ENCODE measurements at regions not wholly inside any gene's neighbourhood (a gene's known extent, or its start where the extent isn't known, plus 50 kb on each side); places are given as distances from the start of the nearest gene placed in this dataset.

GRCh38 chr5:73286896-73287295 is 113.9 kb downstream of the TMEM174 start:
- DNase-seq, result no peak

DNA sequence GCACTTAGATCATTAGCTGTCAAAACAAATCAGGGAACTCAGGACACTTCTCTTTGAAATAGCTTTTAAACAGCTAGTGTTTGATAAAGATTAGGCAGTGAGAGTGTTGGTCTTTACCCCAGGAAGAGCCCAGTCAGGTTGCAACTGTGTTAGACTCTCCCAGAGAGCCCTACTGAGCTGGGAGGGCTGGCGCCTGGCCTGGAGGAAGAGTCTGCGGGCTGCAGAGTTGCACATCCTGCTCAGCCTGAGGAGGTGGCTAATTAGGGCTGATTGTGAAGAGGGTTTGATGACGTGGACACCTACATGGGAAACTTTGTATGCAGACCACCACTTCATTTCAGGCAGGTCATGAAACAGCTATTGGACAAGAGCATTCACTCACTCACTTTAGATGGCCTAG is 112.0 kb downstream of the TMEM174 start:
- DNase-seq, result no peak

DNA sequence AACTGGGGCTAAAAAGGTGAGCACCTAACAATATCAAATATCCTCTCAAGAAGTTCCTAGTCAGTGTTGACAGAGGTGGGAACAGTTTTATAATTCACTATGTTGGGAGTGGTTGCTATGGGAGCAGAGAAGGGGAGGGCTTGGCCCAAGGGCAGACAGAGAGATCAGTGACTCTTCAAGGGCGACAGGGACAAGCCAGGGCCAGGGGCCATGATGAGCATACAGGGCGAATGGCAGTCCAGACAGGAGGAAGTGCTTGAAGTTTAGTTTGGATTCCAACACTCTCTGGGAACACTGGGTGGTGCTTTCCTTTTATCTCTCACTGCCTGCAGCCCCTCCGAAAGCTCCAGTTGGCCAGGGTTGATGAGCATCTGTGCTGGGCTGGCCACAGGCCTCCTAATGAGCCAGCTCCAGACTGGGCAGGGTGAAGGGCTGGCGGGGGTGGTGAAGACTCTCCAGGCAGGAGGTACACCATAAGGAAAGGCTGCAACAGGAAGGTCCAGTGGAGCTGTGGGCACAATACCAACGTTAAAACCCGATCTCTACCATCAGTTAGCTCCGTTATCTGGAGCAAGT is 111.3 kb downstream of the TMEM174 start:
- no peak for DNase-seq

GRCh38 chr5:73282923-73283322 is 109.9 kb downstream of the TMEM174 start:
- no peak for DNase-seq

DNA sequence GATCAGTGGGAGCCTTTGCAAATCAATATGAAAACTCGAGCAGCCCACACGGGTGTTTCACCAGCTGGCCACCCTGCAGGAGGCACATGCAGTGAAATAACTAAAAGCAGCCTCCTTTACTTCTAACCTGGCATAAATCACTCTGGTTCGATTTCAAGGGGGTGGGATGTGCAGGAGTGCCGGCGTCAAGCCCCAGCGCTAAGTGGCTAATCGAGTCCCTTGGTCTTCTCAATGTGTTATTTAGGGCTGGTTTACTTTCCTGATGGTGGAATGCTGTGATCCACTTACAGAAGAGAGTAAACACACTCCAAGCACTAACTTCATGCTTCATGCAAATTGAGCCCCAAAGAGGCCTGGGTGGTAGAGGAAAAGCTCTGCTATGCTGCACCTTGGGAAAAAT is 109.4 kb downstream of the TMEM174 start:
- DNase-seq, result no peak

- DNase-seq, result peak; percentile 91
These were observed 108.1 kb downstream of the TMEM174 start for GRCh38 chr5:73280821-73281746.

GRCh38 chr5:73280386-73280785 is 107.4 kb downstream of the TMEM174 start:
- no peak for DNase-seq

- no peak for DNase-seq
These were observed 106.8 kb downstream of the TMEM174 start for GRCh38 chr5:73279805-73280204.

- DNase-seq, result no peak
These were observed 105.7 kb downstream of the TMEM174 start for GRCh38 chr5:73278693-73279092.

DNA sequence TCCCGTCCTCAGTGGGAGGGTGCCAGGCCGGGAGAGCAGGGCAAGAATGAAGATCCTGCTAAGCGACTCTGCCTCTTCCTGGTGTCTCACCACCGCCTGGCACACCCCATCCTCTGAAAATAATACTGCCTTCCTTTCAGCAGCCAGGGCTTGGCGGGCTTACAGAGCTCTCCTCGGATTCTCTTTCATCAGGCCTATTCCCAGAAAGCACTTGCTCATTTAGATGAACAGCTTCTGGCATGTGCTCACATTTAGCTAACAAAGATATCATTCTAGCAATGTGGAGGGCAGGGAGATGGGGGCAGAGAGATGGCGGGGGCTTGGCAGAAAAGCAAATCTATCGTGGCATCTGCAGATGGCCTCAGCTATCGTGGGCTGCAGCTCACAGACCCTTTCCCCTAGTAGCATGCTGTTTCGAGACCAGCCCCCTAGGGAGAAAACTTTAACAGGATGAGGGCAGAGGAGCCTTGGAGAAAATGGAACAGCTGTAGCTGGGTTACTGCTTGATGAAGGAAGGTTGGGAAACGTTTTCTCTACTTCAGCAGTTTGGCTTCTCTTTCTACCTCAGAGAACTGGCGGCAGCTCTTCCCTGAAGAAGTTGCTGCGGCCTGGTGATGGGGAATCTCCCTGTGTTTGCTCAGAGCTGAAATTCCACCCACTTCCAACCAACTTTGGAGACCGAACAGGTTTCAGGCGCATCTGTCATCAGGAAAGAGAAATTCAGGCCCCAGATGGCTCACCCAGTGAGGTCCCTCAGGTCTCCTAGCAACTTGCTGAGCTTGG is 102.1 kb downstream of the TMEM174 start:
- DNase-seq, result no peak

- DNase-seq, result peak; percentile 39
These were observed 101.1 kb downstream of the TMEM174 start for GRCh38 chr5:73274121-73274520.

DNA sequence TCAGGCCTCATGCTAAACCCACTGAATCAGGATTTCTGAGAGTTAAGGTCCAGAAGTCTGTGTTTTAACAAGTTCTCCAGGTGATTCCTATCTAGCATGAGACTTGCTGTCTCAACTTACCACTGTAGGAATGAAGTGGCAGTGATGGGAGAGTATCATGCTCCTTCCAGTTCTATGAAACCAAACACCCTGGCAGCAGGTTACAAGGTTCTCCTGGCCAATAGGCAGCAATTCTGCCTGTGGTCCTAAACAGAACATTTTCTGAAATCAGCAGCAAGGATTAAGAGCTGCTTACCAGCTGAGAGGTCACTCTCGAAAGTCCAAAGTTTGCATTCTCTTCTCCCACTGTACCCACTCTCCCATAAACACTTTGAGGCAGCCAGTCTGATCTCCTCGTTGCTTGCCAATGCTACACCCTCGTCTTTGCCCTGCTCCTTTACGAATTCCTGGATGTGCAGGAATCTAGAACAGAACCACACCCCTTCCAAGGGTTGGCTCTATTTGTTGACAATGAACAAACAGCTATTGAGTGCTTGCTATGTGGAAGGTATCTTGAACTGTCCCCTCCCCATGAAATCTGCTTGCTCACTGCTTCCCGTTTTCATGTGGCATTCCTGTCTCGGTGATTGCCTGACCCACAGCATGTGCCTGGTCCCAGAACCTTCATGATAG is 100.5 kb downstream of the TMEM174 start:
- DNase-seq, result no peak

DNA sequence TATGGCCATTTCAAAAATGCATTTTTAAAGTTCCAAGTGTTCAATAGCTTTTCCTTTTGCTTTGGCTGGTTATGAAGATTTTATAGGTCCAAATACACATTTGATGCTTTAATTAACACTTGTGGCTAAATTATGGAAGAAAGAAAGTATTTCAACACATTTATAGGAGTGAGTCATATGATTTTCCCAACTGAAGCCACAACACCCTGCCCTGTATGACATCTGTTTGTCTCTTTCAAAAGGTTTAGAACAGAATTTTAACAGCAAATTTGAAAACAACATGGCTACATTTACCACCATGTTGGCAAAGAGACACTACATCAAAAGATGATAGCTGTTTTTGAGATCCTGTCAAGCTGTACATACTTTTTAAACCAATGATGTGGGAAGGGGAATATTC is 99.4 kb downstream of the TMEM174 start:
- peak; percentile 31 for DNase-seq

- DNase-seq, result no peak
These were observed 95.8 kb downstream of the TMEM174 start for GRCh38 chr5:73268826-73269225.

- no peak for DNase-seq
These were observed 94.9 kb downstream of the TMEM174 start for GRCh38 chr5:73267766-73268435.

DNA sequence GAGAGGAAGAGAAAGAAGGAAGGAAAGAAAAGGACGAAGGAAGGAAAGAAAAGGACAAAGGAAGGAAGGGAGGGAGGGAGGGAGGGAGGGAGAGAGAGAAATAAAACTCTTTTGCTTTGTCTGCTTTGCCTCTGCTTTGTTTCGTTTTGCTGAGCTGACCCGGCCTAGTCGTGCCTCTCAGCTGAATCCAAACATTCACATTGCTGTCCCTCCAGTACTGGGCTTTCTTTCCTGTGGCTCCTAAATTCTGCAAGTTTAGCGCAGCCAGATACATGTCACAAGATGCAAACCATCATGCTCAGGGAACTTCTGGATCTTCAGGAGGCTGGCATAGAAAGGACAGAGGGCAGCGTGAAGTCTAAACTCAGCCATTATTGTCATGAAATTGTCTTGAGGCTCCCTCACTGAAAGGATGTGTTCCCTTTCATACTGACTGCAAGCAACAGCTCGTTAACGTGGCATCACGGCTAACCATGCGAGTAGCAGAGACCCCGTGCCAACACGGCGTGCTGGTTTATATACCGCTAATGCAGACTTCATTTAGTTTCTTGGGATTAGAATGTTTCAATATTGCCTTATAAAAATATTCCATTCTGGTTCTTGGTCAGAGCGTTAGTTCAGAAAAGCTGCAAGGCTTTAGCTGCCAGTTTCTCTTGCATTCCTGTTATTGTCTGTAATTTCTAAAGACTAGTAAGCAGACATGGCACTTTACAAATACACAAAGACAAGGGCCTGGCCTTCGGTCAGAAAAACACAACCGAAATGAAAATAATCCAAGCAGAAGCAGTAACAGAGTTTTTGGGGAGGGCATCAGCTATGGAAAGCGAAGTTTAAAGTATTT is 94.2 kb downstream of the TMEM174 start:
- DNase-seq, result no peak

DNA sequence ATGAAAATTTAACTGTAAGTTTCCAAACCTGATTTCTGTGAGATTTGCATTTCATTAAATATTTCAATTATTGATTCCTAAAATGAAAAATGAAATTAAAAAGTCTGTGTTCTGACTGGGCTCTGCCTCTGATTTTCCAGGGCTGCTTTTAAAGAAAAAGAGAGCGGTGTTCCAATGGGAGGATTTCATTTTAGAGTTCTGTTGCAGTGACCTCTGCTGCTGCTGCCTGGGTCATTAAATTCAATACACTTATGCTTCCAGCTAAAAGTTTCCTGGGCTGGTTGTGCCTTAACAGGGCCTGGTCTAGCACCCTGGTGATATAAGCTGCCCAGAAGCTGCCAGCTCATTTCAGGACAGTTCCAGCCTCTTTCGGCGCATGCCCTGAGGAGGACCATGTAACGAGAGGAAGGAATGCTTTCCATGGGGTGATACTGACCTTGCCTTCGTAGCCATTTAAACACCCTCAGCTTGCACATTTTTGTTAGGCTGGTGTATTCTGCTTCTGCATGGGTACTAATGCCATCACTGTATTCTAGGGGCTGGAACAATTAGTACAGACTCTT is 93.3 kb downstream of the TMEM174 start:
- no peak for DNase-seq

- peak; percentile 36 for DNase-seq
These were observed 92.6 kb downstream of the TMEM174 start for GRCh38 chr5:73265641-73266040.

DNA sequence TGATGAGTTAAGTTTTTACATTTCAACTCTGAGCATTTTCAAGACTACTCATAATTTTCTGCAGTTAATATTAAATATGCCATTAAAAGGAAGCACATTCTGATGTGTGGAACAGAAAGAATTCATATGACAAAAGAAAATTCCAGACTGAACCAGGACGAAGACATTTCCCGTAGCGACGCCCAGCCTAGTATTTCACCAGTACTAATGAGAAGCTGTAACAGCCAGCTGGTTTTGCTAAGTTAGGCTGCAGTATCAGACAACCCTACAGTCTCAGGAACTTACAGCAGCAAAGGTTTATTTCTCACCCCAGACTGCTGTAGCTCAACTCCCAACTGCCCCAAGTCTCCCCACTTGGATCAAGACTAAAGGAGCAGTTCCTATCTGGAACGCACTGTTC is 91.6 kb downstream of the TMEM174 start:
- peak; percentile 36 for DNase-seq

GRCh38 chr5:73263001-73263710 is 90.2 kb downstream of the TMEM174 start:
- no peak for DNase-seq

DNA sequence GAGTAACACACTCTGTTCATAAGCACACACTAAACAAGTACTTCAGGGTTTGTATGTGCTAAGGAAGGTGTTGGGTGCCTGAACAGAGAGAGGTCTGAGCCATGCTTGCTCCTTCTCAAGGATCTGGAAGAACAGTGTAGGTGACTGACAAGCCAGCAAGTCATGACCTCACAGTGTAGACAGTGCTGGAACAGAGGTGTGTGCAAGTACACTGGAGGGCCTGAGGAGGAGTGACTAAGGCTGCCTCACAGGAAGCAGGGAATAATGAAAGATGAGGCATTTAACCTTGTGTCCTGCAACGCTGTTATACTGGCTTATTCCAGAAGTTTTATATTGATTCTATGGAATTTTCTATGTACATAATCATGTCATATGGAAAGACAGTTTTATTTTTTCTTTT is 83.9 kb downstream of the TMEM174 start:
- DNase-seq, result no peak
